IPS-NIHi7 (cell line): ENCODE measurements at regions not wholly inside any gene's neighbourhood (a gene's known extent, or its start where the extent isn't known, plus 50 kb on each side); places are given as distances from the start of the nearest gene placed in this dataset.

ENCODE experiments used
- DNase-seq: peaks from one replicate; pipeline ENCODE4 v3.0.0; 2012; ENCODE audit warnings: mixed read lengths; ENCODE audit errors: extremely low spot score

- DNase-seq: no peak
Measured at GRCh38 chr4:35649011-35649410, 595.3 kb downstream of the ARAP2 start.

GRCh38 chr4:35649778-35650177 is 594.5 kb downstream of the ARAP2 start:
- DNase-seq: no peak

DNA sequence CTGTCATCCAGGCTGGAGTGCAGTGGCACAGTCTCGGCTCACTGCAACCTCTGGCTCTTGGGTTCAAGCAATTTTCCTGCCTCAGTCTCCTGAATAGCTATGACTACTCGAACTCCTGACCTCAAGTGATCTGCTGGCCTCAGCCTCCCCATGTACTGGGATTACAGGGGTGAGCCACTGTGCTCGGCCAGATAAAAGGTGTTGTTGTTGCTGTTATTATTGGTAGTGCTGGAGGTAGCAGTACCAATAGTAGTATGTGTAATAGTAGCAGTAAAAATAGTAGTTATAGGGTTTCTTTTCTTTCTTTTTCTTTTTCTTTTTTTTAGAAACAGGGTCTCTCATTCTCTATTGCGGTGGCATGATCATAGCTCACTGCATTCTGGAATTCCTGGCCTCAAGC is 592.1 kb downstream of the ARAP2 start:
- DNase-seq: no peak

- DNase-seq: no peak
Measured at GRCh38 chr4:35653451-35653850, 590.9 kb downstream of the ARAP2 start.

DNA sequence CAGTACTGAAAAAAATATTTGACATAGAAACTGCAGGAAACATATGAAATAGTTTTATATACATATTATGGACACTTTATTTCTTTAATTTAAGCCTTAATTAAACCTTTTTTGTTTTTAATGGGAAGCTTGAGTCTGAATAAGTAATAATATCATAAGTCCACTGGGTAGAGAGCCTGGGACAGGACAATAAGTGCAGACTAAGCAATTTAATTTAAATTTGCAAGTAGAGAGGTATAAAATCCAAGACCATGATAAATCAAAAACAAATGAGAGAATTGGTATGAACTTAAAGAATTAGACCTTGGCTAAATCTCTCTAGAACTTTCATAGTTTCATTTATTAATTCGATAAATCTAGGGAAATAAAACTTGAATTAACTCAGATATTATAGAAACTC is 571.2 kb downstream of the ARAP2 start:
- DNase-seq: no peak

DNA sequence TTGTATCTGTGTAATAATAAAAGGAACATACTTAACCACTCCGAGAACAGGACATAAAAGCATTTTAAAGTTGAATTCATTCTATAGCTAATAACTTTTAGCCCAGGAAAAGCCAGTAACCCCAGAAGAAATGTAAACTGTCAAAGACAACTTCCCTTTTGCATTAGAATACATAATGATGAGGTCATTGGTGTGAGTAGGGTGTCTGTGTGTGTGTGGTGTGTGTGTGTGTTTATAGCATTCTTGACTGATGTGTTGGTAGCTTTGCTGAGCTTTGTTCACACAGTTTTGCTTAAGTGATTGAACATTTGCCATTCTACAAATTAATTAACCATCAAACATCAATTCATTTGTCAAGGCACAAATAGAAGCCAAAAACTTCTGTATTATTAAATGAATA is 559.6 kb downstream of the ARAP2 start:
- DNase-seq: no peak

- no peak for DNase-seq
Measured at GRCh38 chr4:35689870-35690269, 554.4 kb downstream of the ARAP2 start.

- no peak for DNase-seq
Measured at GRCh38 chr4:35690271-35690670, 554.0 kb downstream of the ARAP2 start.

DNA sequence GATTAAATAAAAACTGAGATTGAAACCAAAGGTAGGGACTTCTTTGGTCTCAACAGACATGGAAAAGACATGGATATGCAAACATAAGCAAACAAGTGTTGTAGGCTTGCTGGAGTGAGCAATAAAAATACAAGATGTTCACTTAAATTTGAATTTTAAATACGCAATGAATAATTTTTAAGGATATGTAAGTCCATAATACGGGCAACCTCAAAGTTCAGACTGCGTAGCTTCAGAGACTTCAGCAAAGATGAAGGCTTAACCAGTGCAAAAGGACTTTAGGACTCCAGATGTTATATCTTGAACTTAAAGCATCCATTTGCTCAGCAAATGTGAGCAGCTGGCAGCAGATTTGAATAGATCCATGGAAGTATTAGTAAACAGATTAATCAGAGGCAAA is 549.3 kb downstream of the ARAP2 start:
- no peak for DNase-seq

- DNase-seq: no peak
Measured at GRCh38 chr4:35695421-35695820, 548.9 kb downstream of the ARAP2 start.

GRCh38 chr4:35697210-35697736 is 547.0 kb downstream of the ARAP2 start:
- DNase-seq: no peak

GRCh38 chr4:35700663-35701062 is 543.7 kb downstream of the ARAP2 start:
- no peak for DNase-seq

GRCh38 chr4:35709080-35709479 is 535.2 kb downstream of the ARAP2 start:
- DNase-seq: no peak

GRCh38 chr4:35710343-35710742 is 534.0 kb downstream of the ARAP2 start:
- no peak for DNase-seq

DNA sequence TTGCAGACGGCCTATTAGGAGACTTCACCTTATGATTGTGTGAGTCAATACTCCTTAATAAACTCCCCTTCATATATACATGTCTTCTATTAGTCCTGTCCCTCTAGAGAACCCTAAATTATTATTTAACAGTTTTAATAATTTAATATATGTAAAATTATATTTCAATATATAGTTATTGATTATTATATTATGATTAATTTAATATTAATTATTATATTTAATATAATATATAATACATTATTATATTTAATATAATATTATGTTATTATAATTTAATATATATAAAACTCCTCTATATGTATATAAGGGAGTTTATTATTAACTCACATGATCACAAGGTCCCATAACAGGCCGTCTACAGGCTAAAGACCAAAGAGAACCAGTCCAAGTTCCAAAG is 533.2 kb downstream of the ARAP2 start:
- no peak for DNase-seq

DNA sequence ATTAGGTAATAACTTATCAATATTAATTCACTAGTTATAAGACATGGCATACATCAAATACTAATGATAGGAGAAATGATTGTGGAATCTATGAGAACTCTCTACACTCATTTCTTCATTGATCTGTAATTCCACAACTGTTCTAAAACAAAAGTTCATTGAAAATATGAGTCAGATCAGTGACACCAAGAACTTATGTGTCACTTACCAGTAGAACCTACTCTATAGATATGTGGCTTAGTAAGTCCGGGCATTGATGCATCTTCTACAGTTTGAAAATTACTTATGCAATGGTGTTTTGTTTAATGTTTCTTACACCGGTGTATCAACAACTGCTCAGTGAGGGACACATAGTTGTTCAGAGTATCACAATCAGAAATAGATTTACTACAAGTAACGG is 520.3 kb downstream of the ARAP2 start:
- no peak for DNase-seq

DNA sequence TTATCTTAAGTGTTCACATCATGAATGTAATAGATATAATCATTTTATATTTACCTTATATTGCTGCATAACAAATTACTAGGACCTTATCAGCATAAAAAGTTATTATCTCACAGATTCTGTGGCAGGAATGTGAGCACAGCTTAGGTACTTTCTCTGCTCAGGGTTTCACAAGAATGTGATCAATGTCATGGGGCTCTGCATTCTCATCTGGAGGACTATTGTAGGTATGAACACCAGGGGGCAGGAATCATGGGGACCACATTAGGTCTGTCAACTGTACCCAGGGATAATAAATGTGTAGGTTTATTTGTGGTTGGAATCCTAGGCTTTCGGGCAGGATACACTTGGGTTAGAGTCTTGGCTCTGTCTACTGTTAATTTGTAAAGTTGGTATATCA is 519.2 kb downstream of the ARAP2 start:
- no peak for DNase-seq

GRCh38 chr4:35730414-35730813 is 513.9 kb downstream of the ARAP2 start:
- no peak for DNase-seq

GRCh38 chr4:35734381-35735098 is 509.8 kb downstream of the ARAP2 start:
- no peak for DNase-seq

- no peak for DNase-seq
Measured at GRCh38 chr4:35739308-35739707, 505.0 kb downstream of the ARAP2 start.

GRCh38 chr4:35754047-35754446 is 490.3 kb downstream of the ARAP2 start:
- DNase-seq: no peak

GRCh38 chr4:35757836-35758235 is 486.5 kb downstream of the ARAP2 start:
- DNase-seq: no peak

GRCh38 chr4:35760807-35761206 is 483.5 kb downstream of the ARAP2 start:
- DNase-seq: no peak

- no peak for DNase-seq
Measured at GRCh38 chr4:35771571-35771970, 472.7 kb downstream of the ARAP2 start.
